ENCODE measurements at regions not wholly inside any gene's neighbourhood (a gene's known extent, or its start where the extent isn't known, plus 50 kb on each side); places are given as distances from the start of the nearest gene placed in this dataset.

DNA sequence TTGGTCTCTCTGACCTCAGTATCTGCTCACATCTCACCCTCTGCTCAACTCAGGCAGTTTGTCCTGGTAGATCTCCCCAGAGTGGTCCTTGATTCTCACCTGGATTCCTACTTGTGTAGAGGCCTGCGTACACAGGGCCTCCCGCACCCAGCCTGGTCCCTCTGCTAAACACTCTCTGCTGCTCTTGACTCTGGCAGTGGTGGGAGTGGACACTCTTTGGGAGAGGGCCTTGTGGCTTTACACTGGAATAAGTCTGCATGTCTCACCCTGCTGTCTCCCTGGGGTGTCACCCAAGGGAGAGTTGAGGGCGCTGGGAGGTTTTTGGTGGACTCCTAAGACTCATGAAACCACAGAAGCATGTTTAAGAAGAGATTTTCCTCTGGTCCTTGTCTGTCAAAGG, 57.3 kb upstream of the ECI2 start:
- TF ChIP-seq, protein P1, sequence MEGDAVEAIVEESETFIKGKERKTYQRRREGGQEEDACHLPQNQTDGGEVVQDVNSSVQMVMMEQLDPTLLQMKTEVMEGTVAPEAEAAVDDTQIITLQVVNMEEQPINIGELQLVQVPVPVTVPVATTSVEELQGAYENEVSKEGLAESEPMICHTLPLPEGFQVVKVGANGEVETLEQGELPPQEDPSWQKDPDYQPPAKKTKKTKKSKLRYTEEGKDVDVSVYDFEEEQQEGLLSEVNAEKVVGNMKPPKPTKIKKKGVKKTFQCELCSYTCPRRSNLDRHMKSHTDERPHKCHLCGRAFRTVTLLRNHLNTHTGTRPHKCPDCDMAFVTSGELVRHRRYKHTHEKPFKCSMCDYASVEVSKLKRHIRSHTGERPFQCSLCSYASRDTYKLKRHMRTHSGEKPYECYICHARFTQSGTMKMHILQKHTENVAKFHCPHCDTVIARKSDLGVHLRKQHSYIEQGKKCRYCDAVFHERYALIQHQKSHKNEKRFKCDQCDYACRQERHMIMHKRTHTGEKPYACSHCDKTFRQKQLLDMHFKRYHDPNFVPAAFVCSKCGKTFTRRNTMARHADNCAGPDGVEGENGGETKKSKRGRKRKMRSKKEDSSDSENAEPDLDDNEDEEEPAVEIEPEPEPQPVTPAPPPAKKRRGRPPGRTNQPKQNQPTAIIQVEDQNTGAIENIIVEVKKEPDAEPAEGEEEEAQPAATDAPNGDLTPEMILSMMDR (IDR thresholded peaks at IDR 0.05; ENCODE audit: low read depth, low read length), result no peak
- TF ChIP-seq POLR2A (IDR thresholded peaks at IDR 0.05; ENCODE audit: extremely low read depth, insufficient read length) (no peak), MYC (IDR thresholded peaks at IDR 0.05; ENCODE audit: low read depth, low read length) (no peak)
- TF ChIP-seq, protein P2, sequence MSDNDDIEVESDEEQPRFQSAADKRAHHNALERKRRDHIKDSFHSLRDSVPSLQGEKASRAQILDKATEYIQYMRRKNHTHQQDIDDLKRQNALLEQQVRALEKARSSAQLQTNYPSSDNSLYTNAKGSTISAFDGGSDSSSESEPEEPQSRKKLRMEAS (IDR thresholded peaks at IDR 0.05; ENCODE audit: low read depth, low read length), result no peak
